K562 (cell line): ENCODE measurements at regions not wholly inside any gene's neighbourhood (a gene's known extent, or its start where the extent isn't known, plus 50 kb on each side); places are given as distances from the start of the nearest gene placed in this dataset.

Experiments used
- ARNT ChIP-seq, 2 experiments: fragments of 450-650 bp; IDR thresholded peaks; 2 replicates each; pipeline ENCODE4 v1.6.1; 2016; ENCODE audit warnings: mild to moderate bottlenecking in 1 of 2
- CTBP1 ChIP-seq: fragments of 450-650 bp; IDR thresholded peaks from 2 replicates; pipeline ENCODE4 v1.6.1; 2016; ENCODE audit warnings: borderline replicate concordance
- E2F8 ChIP-seq: fragments of 450-650 bp; IDR thresholded peaks from 2 replicates; pipeline ENCODE4 v1.7.1; 2018; ENCODE audit warnings: mild to moderate bottlenecking, low read depth; ENCODE audit not compliant: partially characterized antibody
- GMEB1 ChIP-seq: fragments of 250-450 bp; sonication (Bioruptor Pico); IDR thresholded peaks from 2 replicates; pipeline ENCODE4 v1.4.0; 2020; ENCODE audit warnings: mild to moderate bottlenecking
- HDAC1 ChIP-seq, 2 experiments: fragments of 450-650 bp; IDR thresholded peaks; 2 replicates each; pipeline ENCODE4 v1.6.1; 2016 to 2017; ENCODE audit warnings: inconsistent platforms in 1 of 2, mild to moderate bottlenecking in 1 of 2, moderate library complexity in 1 of 2
- HDGF ChIP-seq: fragments of 450-650 bp; IDR thresholded peaks from 2 replicates; pipeline ENCODE4 v1.6.1; 2016
- ID3 ChIP-seq, 2 experiments: fragments of 250-450 bp in 1 of 2; fragments of 450-650 bp in 1 of 2; sonication (Bioruptor Pico) in 1 of 2; IDR thresholded peaks; 2 replicates each; pipeline versions ENCODE4 v1.6.1 to v1.8.0; 2016 to 2021; ENCODE audit warnings: mild to moderate bottlenecking in 2 of 2, moderate library complexity in 2 of 2, missing compliant biosample characterization in 1 of 2, missing genetic modification characterization in 1 of 2
- IFI16 ChIP-seq: fragments of 250-450 bp; sonication (Bioruptor Pico); IDR thresholded peaks from 2 replicates; pipeline ENCODE4 v2.1.2; 2022; ENCODE audit warnings: mild to moderate bottlenecking, inconsistent platforms
- MCM3 ChIP-seq: fragments of 450-650 bp; IDR thresholded peaks from 2 replicates; pipeline ENCODE4 v1.6.1; 2016
- NR4A1 ChIP-seq, 2 experiments: fragments of 250-450 bp in 1 of 2; fragments of 450-650 bp in 1 of 2; sonication (Bioruptor Pico) in 1 of 2; IDR thresholded peaks; 2 replicates each; pipeline versions ENCODE4 v1.4.0 to v1.6.1; 2016 to 2020; ENCODE audit warnings: mild to moderate bottlenecking in 2 of 2, missing compliant biosample characterization in 1 of 2, missing genetic modification characterization in 1 of 2, moderate library complexity in 1 of 2
- RBM14 ChIP-seq: fragments of 200-400 bp; formaldehyde crosslinking; IDR thresholded peaks from 2 replicates; pipeline ENCODE4 v1.6.1; 2018; ENCODE audit warnings: low read depth, mild to moderate bottlenecking, low read length, moderate library complexity, borderline replicate concordance; ENCODE audit not compliant: insufficient read depth
- SIN3B ChIP-seq: fragments of 450-650 bp; IDR thresholded peaks from 2 replicates; pipeline ENCODE4 v1.6.1; 2017; ENCODE audit warnings: low read depth, mild to moderate bottlenecking, moderate library complexity
- TAF9B ChIP-seq: fragments of 450-650 bp; IDR thresholded peaks from 2 replicates; pipeline ENCODE4 v1.6.1; 2018; ENCODE audit warnings: mild to moderate bottlenecking; ENCODE audit not compliant: partially characterized antibody
- TCFL5 ChIP-seq: fragments of 250-450 bp; sonication (Bioruptor Pico); conservative IDR thresholded peaks from 2 replicates; pipeline ENCODE4 v1.6.1; 2021; ENCODE audit warnings: mild to moderate bottlenecking, moderate library complexity, matching md5 sums
- THAP12 ChIP-seq: fragments of 250-450 bp; sonication (Bioruptor Pico); IDR thresholded peaks from 2 replicates; pipeline ENCODE4 v1.9.0; 2021; ENCODE audit warnings: mild to moderate bottlenecking, inconsistent platforms
- TRIM24 ChIP-seq, 2 experiments: fragments of 450-650 bp; IDR thresholded peaks; 2 replicates each; pipeline ENCODE4 v1.6.1; 2016
- ZBTB26 ChIP-seq: fragments of 450-650 bp; formaldehyde crosslinking; IDR thresholded peaks from 2 replicates; pipeline ENCODE4 v1.4.0; 2022; ENCODE audit warnings: missing genetic modification characterization
- ZBTB8A ChIP-seq: fragments of 450-650 bp; IDR thresholded peaks from 2 replicates; pipeline ENCODE4 v1.6.1; 2018; ENCODE audit warnings: mild to moderate bottlenecking, moderate library complexity; ENCODE audit not compliant: partially characterized antibody
- ZNF239 ChIP-seq: fragments of 250-450 bp; sonication (Bioruptor Pico); IDR thresholded peaks from 2 replicates; pipeline ENCODE4 v1.4.0; 2020; ENCODE audit warnings: mild to moderate bottlenecking
- ZNF354B ChIP-seq: fragments of 250-450 bp; sonication (Bioruptor Pico); IDR thresholded peaks from 2 replicates; pipeline ENCODE4 v1.4.0; 2020
- ZNF586 ChIP-seq: fragments of 450-650 bp; formaldehyde crosslinking; conservative IDR thresholded peaks from 2 replicates; pipeline ENCODE4 v1.4.0; 2020; ENCODE audit warnings: mild to moderate bottlenecking, moderate library complexity
- ZSCAN29 ChIP-seq: fragments of 450-650 bp; IDR thresholded peaks from 2 replicates; pipeline ENCODE4 v1.6.1; 2017

- TF ChIP-seq HDAC1 (IDR thresholded peaks at IDR 0.05) (peak in 1 of 2 experiments; percentile 57; a peak in 2 of 4 replicates), ZSCAN29 (no peak), TRIM24 (IDR thresholded peaks at IDR 0.05) (no peak), ZNF239 (CRISPR knock-in tag) (no peak), ZNF354B (CRISPR knock-in tag) (no peak), TAF9B (no peak), ZNF586 (CRISPR knock-in tag) (no peak), HDGF (no peak), THAP12 (CRISPR knock-in tag) (no peak), ZBTB8A (no peak), MCM3 (peak; percentile 16; the same call in 1 of the 2 replicates), RBM14 (no peak), NR4A1 (CRISPR knock-in tag; IDR thresholded peaks at IDR 0.05) (no peak), NR4A1 (tag; IDR thresholded peaks at IDR 0.05) (no peak), GMEB1 (CRISPR knock-in tag) (no peak), SIN3B (no peak), E2F8 (no peak), IFI16 (CRISPR knock-in tag) (no peak), ZBTB26 (peak; percentile 18; the same call in 1 of the 2 replicates), ARNT (IDR thresholded peaks at IDR 0.05) (no peak), CTBP1 (0 out of 2 replicates have a peak, but pooled peaks have one; percentile 21), TCFL5 (CRISPR knock-in tag) (no peak), ID3 (CRISPR knock-in tag; IDR thresholded peaks at IDR 0.05) (no peak), ID3 (tag; IDR thresholded peaks at IDR 0.05) (no peak)
Measured at GRCh38 chr1:30464187-30464617, 259.2 kb downstream of the MATN1 start (continued).
